ENCODE measurements at regions not wholly inside any gene's neighbourhood (a gene's known extent, or its start where the extent isn't known, plus 50 kb on each side); places are given as distances from the start of the nearest gene placed in this dataset.

DNA sequence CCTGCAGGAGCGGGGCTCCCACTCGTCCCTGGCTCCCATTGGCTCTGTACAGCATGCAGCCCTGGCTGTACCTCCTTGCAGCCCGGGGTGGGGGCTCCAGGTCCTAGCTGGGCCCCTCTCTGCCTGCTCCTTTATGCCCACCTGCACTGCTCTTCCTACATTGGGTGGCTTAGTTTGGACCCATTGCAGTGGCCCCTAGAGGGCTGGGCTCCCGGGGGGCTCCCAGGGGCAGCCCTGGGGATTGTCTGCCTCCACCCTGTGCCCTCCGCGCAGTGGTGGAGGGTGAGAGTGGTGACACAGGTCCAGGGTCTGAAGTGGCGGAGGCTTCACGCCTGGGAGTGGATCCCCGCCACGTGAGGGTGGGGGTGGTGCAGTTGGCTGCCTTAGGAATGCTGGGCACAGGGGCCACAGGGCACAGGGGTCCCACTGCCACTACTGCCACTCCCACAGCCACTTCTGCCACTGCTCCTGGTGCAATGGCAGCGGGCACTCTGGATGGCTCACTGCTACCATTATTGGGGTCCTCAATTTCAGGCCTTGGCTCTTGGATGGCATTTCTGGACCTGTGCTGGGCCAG lies 177.1 kb downstream of the ARL4A start:
- Mint-ChIP-seq H3K36me3 (ENCODE audit: low read depth) (peaks cover 2% of the 10 kb centered on the region; the same call in 1 of the 3 replicates), H3K27me3 (ENCODE audit: insufficient read depth, low read depth, poor library complexity) (no peaks in the 10 kb centered on the region), H3K9me3 (no peaks in the 10 kb centered on the region), H3K4me1 (no peaks in the 10 kb centered on the region; the same call in 2 of the 3 replicates), H3K27ac (no peak overlapping the region), H3K4me3 (no peak overlapping the region)
- Histone ChIP-seq H2AFZ (no peak overlapping the region), H3K4me1 (ENCODE audit: insufficient read depth) (no peaks in the 10 kb centered on the region), H3F3A (replicated peaks; ENCODE audit: low read depth) (no peaks in the 10 kb centered on the region), H3K4me3 (no peak overlapping the region), H3K4me2 (no peak overlapping the region), H4K20me1 (replicated peaks; ENCODE audit: insufficient read depth) (no peaks in the 10 kb centered on the region), H3K27me3 (ENCODE audit: insufficient read depth) (no peaks in the 10 kb centered on the region), H3K9me2 (ENCODE audit: insufficient read depth) (no peaks in the 10 kb centered on the region; the same call in 1 of the 2 replicates), H3K79me2 (replicated peaks; ENCODE audit: insufficient read depth) (no peaks in the 10 kb centered on the region), H3K36me3 (ENCODE audit: insufficient read depth) (no peaks in the 10 kb centered on the region), H3K27ac (ENCODE audit: low read depth) (no peak overlapping the region)
- DNase-seq (ENCODE audit: low spot score) (no peak), ATAC-seq (no peak)
- TF ChIP-seq STAT1 (IDR thresholded peaks at IDR 0.05; ENCODE audit: unreplicated experiment) = no peak

DNA sequence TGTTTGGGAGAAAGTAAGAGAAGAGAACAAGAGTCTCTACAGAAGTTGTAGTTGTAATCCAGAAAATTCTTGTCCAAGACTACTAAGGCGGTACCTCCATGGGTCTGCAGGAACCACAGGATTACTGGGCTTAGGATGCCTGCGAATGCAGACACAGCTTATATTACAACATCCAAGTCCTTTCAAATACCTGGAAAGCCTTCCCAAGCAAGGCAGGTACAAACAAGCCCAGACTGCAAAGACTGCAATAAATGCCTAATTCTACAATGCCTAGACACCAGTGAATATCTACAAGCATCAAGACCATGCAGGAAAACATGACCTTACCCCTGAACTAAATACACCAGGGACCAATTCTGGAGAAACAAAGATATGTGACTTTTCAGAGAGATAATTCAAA lies 178.2 kb downstream of the ARL4A start:
- Histone ChIP-seq H3K4me2 (no peak overlapping the region), H2AFZ (no peak overlapping the region), H3F3A (replicated peaks; ENCODE audit: low read depth) (no peaks in the 10 kb centered on the region), H3K4me3 (no peak overlapping the region), H3K4me1 (ENCODE audit: insufficient read depth) (no peaks in the 10 kb centered on the region), H3K9me2 (ENCODE audit: insufficient read depth) (no peaks in the 10 kb centered on the region; the same call in 1 of the 2 replicates), H3K27me3 (ENCODE audit: insufficient read depth) (no peaks in the 10 kb centered on the region), H3K36me3 (ENCODE audit: insufficient read depth) (no peaks in the 10 kb centered on the region), H3K79me2 (replicated peaks; ENCODE audit: insufficient read depth) (no peaks in the 10 kb centered on the region), H4K20me1 (replicated peaks; ENCODE audit: insufficient read depth) (no peaks in the 10 kb centered on the region), H3K27ac (ENCODE audit: low read depth) (no peak overlapping the region)
- no peak overlapping the region for H3K4me3 Mint-ChIP-seq
- H3K36me3 Mint-ChIP-seq (ENCODE audit: low read depth) = peaks cover 2% of the 10 kb centered on the region; the same call in 1 of the 3 replicates
- no peak overlapping the region for H3K27ac Mint-ChIP-seq
- no peaks in the 10 kb centered on the region for H3K27me3 Mint-ChIP-seq (ENCODE audit: insufficient read depth, low read depth, poor library complexity)
- no peak for ATAC-seq
- H3K4me1 Mint-ChIP-seq = no peaks in the 10 kb centered on the region; the same call in 2 of the 3 replicates
- H3K9me3 Mint-ChIP-seq = no peaks in the 10 kb centered on the region
- DNase-seq (ENCODE audit: low spot score) = no peak
- TF ChIP-seq ZNF114 (CRISPR knock-in tag; IDR thresholded peaks at IDR 0.05) = no peak
- no peak for TF ChIP-seq CREB1 (CRISPR knock-in tag; IDR thresholded peaks at IDR 0.05; ENCODE audit: low read depth)
- TF ChIP-seq, protein P1, sequence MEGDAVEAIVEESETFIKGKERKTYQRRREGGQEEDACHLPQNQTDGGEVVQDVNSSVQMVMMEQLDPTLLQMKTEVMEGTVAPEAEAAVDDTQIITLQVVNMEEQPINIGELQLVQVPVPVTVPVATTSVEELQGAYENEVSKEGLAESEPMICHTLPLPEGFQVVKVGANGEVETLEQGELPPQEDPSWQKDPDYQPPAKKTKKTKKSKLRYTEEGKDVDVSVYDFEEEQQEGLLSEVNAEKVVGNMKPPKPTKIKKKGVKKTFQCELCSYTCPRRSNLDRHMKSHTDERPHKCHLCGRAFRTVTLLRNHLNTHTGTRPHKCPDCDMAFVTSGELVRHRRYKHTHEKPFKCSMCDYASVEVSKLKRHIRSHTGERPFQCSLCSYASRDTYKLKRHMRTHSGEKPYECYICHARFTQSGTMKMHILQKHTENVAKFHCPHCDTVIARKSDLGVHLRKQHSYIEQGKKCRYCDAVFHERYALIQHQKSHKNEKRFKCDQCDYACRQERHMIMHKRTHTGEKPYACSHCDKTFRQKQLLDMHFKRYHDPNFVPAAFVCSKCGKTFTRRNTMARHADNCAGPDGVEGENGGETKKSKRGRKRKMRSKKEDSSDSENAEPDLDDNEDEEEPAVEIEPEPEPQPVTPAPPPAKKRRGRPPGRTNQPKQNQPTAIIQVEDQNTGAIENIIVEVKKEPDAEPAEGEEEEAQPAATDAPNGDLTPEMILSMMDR (conservative IDR thresholded peaks at IDR 0.05; ENCODE audit: low read depth in 2 of 2) = no peak
- TF ChIP-seq POLR2AphosphoS5 (IDR thresholded peaks at IDR 0.05; ENCODE audit: low read depth) = no peak
- TF ChIP-seq EZH2 (IDR thresholded peaks at IDR 0.05; ENCODE audit: low read depth, unreplicated experiment) = no peak
- TF ChIP-seq ZNF331 (CRISPR knock-in tag; IDR thresholded peaks at IDR 0.05; ENCODE audit: low read depth) = no peak
- TF ChIP-seq, protein P2, sequence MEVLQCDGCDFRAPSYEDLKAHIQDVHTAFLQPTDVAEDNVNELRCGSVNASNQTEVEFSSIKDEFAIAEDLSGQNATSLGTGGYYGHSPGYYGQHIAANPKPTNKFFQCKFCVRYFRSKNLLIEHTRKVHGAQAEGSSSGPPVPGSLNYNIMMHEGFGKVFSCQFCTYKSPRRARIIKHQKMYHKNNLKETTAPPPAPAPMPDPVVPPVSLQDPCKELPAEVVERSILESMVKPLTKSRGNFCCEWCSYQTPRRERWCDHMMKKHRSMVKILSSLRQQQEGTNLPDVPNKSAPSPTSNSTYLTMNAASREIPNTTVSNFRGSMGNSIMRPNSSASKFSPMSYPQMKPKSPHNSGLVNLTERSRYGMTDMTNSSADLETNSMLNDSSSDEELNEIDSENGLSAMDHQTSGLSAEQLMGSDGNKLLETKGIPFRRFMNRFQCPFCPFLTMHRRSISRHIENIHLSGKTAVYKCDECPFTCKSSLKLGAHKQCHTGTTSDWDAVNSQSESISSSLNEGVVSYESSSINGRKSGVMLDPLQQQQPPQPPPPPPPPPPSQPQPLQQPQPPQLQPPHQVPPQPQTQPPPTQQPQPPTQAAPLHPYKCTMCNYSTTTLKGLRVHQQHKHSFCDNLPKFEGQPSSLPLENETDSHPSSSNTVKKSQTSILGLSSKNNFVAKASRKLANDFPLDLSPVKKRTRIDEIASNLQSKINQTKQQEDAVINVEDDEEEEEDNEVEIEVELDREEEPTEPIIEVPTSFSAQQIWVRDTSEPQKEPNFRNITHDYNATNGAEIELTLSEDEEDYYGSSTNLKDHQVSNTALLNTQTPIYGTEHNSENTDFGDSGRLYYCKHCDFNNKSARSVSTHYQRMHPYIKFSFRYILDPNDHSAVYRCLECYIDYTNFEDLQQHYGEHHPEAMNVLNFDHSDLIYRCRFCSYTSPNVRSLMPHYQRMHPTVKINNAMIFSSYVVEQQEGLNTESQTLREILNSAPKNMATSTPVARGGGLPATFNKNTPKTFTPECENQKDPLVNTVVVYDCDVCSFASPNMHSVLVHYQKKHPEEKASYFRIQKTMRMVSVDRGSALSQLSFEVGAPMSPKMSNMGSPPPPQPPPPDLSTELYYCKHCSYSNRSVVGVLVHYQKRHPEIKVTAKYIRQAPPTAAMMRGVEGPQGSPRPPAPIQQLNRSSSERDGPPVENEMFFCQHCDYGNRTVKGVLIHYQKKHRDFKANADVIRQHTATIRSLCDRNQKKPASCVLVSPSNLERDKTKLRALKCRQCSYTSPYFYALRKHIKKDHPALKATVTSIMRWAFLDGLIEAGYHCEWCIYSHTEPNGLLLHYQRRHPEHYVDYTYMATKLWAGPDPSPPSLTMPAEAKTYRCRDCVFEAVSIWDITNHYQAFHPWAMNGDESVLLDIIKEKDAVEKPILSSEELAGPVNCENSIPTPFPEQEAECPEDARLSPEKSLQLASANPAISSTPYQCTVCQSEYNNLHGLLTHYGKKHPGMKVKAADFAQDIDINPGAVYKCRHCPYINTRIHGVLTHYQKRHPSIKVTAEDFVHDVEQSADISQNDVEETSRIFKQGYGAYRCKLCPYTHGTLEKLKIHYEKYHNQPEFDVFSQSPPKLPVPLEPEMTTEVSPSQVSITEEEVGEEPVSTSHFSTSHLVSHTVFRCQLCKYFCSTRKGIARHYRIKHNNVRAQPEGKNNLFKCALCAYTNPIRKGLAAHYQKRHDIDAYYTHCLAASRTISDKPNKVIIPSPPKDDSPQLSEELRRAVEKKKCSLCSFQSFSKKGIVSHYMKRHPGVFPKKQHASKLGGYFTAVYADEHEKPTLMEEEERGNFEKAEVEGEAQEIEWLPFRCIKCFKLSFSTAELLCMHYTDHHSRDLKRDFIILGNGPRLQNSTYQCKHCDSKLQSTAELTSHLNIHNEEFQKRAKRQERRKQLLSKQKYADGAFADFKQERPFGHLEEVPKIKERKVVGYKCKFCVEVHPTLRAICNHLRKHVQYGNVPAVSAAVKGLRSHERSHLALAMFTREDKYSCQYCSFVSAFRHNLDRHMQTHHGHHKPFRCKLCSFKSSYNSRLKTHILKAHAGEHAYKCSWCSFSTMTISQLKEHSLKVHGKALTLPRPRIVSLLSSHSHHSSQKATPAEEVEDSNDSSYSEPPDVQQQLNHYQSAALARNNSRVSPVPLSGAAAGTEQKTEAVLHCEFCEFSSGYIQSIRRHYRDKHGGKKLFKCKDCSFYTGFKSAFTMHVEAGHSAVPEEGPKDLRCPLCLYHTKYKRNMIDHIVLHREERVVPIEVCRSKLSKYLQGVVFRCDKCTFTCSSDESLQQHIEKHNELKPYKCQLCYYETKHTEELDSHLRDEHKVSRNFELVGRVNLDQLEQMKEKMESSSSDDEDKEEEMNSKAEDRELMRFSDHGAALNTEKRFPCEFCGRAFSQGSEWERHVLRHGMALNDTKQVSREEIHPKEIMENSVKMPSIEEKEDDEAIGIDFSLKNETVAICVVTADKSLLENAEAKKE (CRISPR knock-in tag; IDR thresholded peaks at IDR 0.05) = no peak
- TF ChIP-seq STAT1 (IDR thresholded peaks at IDR 0.05; ENCODE audit: unreplicated experiment) = no peak
- TF ChIP-seq, protein P3, sequence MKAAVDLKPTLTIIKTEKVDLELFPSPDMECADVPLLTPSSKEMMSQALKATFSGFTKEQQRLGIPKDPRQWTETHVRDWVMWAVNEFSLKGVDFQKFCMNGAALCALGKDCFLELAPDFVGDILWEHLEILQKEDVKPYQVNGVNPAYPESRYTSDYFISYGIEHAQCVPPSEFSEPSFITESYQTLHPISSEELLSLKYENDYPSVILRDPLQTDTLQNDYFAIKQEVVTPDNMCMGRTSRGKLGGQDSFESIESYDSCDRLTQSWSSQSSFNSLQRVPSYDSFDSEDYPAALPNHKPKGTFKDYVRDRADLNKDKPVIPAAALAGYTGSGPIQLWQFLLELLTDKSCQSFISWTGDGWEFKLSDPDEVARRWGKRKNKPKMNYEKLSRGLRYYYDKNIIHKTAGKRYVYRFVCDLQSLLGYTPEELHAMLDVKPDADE (IDR thresholded peaks at IDR 0.05) = no peak
- no peak for TF ChIP-seq EZH2phosphoT487 (IDR thresholded peaks at IDR 0.05; ENCODE audit: unreplicated experiment)

Data from GM23338 (cell line).